Type B pancreatic cell (in vitro differentiated cells): ENCODE measurements at regions not wholly inside any gene's neighbourhood (a gene's known extent, or its start where the extent isn't known, plus 50 kb on each side); places are given as distances from the start of the nearest gene placed in this dataset.
"Not testable (repeated sequence)": the region's sequence is repeated elsewhere in the genome, so short reads cannot be mapped to it uniquely, and the experiment has no call there.

ENCODE experiments used
- DNase-seq: peaks from one replicate; pipeline ENCODE4 v3.0.0; 2021; ENCODE audit warnings: mixed read lengths; ENCODE audit not compliant: unreplicated experiment; ENCODE audit errors: extremely low spot score
- H3K27ac Mint-ChIP-seq: 2 replicates; pipeline ENCODE4 v1.8.0; 2021; ENCODE audit warnings: mild to moderate bottlenecking, mixed read lengths
- H3K27me3 Mint-ChIP-seq: 2 replicates; pipeline ENCODE4 v1.8.0; 2021; ENCODE audit warnings: mixed read lengths
- H3K36me3 Mint-ChIP-seq: 2 replicates; pipeline ENCODE4 v1.8.0; 2021; ENCODE audit warnings: mixed read lengths
- H3K4me1 Mint-ChIP-seq: one replicate; pipeline ENCODE4 v1.8.0; 2021; ENCODE audit warnings: mixed read lengths; ENCODE audit not compliant: unreplicated experiment
- H3K4me3 Mint-ChIP-seq: 2 replicates; pipeline ENCODE4 v1.8.0; 2021; ENCODE audit warnings: mild to moderate bottlenecking, mixed read lengths
- H3K9me3 Mint-ChIP-seq: 2 replicates; pipeline ENCODE4 v1.8.0; 2021; ENCODE audit warnings: mixed read lengths
- TF ChIP-seq, protein P1 (sequence below): fragments of 200-600 bp; sonication (generic); conservative IDR thresholded peaks from 2 replicates; pipeline ENCODE4 v1.5.0; 2021; ENCODE audit warnings: antibody characterized with exemption, mild to moderate bottlenecking

DNA sequence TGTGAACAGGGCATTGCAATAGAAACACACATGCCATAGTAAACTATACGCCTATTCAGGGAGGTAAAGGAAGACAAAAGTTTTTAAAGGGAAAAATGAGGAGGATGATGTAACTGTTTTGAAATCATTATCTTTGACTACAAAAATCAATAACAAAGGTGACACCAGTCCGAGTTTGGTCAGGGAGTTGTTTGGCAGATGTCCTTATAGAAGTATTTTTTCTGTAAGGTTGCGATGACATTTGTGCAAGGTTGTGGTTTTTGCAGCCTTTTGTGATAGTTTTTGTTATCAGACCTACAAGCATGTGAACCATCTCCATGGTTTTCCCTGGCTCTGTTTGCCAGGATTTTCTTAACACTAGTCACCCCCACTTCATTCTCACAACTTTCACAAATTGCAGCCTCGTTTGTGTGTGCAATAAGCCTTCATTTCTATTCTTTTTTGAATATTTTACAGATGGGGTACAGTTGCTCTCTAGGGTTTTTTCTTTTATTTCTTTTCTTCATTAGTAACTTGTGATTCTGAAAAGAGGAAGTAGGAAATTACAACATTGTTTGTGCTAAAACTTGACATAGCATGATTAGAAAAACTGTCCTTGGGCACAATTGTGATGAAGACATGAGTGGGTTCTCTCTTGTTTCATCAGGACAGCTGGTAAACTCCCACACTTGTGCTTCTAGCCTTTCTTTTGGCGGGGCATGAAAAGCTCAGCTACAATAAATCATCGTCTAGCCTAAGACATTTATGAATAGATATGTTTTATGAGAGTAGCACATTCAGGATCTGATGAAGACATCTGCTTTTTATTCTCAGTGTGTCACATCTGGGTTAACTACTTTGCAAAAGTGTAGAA is 60.2 kb upstream of the PNPLA4 start:
- no peak overlapping the region for H3K4me3 Mint-ChIP-seq
- no peak overlapping the region for H3K27ac Mint-ChIP-seq
- H3K9me3 Mint-ChIP-seq = no peaks in the 10 kb centered on the region
- H3K4me1 Mint-ChIP-seq = peaks cover 4% of the 10 kb centered on the region
- TF ChIP-seq, protein P1, sequence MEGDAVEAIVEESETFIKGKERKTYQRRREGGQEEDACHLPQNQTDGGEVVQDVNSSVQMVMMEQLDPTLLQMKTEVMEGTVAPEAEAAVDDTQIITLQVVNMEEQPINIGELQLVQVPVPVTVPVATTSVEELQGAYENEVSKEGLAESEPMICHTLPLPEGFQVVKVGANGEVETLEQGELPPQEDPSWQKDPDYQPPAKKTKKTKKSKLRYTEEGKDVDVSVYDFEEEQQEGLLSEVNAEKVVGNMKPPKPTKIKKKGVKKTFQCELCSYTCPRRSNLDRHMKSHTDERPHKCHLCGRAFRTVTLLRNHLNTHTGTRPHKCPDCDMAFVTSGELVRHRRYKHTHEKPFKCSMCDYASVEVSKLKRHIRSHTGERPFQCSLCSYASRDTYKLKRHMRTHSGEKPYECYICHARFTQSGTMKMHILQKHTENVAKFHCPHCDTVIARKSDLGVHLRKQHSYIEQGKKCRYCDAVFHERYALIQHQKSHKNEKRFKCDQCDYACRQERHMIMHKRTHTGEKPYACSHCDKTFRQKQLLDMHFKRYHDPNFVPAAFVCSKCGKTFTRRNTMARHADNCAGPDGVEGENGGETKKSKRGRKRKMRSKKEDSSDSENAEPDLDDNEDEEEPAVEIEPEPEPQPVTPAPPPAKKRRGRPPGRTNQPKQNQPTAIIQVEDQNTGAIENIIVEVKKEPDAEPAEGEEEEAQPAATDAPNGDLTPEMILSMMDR = no peak
- peaks cover 4% of the 10 kb centered on the region for H3K36me3 Mint-ChIP-seq
- peaks cover 8% of the 10 kb centered on the region for H3K27me3 Mint-ChIP-seq
- DNase-seq = no peak

GRCh38 chrX:7986738-7987137 is 59.5 kb upstream of the PNPLA4 start:
- not testable (repeated sequence) for H3K36me3 Mint-ChIP-seq, DNase-seq, H3K27ac Mint-ChIP-seq, H3K9me3 Mint-ChIP-seq, H3K27me3 Mint-ChIP-seq, H3K4me3 Mint-ChIP-seq, H3K4me1 Mint-ChIP-seq

- H3K27ac Mint-ChIP-seq = no peak overlapping the region
- H3K4me1 Mint-ChIP-seq = peaks cover 4% of the 10 kb centered on the region
- peaks cover 4% of the 10 kb centered on the region for H3K36me3 Mint-ChIP-seq
- peaks cover 8% of the 10 kb centered on the region for H3K27me3 Mint-ChIP-seq
- no peak for DNase-seq
- H3K9me3 Mint-ChIP-seq = no peaks in the 10 kb centered on the region
- no peak overlapping the region for H3K4me3 Mint-ChIP-seq
- TF ChIP-seq, protein P1 = no peak
Observed at GRCh38 chrX:7985568-7985967, 58.4 kb upstream of the PNPLA4 start.

DNA sequence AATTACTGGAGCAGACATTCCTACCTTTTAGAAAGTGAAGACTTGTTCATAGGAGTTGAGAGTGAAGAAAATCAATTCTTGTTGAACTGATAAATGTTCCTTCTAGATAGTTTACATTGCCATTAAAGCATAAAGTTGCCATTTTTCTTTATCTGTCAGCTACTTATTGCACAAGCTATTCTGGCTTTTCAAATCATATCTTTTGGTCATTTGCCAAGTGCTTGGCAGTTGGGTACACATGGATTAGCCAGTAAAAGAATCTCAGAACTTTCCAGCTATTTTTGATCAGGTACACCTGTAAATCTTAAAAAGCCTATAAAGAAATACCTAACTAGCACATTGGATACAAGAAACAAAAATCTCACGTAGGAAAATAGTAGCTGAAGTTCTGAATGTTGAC is 56.4 kb upstream of the PNPLA4 start:
- H3K9me3 Mint-ChIP-seq = no peaks in the 10 kb centered on the region
- H3K4me3 Mint-ChIP-seq = no peak overlapping the region
- no peak for DNase-seq
- TF ChIP-seq, protein P1 = no peak
- no peak overlapping the region for H3K27ac Mint-ChIP-seq
- H3K4me1 Mint-ChIP-seq = peaks cover 4% of the 10 kb centered on the region
- H3K27me3 Mint-ChIP-seq = peaks cover 8% of the 10 kb centered on the region
- peaks cover 4% of the 10 kb centered on the region for H3K36me3 Mint-ChIP-seq
